ENCODE measurements at regions not wholly inside any gene's neighbourhood (a gene's known extent, or its start where the extent isn't known, plus 50 kb on each side); places are given as distances from the start of the nearest gene placed in this dataset.
"Not testable (repeated sequence)": the region's sequence is repeated elsewhere in the genome, so short reads cannot be mapped to it uniquely, and the experiment has no call there.

GRCh38 chr3:148439254-148439822 is 258.4 kb upstream of the AGTR1 start:
- no peak for DNase-seq

- DNase-seq, result no peak
Measured at GRCh38 chr3:148441191-148441590, 256.5 kb upstream of the AGTR1 start.

- DNase-seq, result no peak
Measured at GRCh38 chr3:148450819-148451218, 246.9 kb upstream of the AGTR1 start.

- DNase-seq, result no peak
Measured at GRCh38 chr3:148451969-148452368, 245.7 kb upstream of the AGTR1 start.

- DNase-seq, result no peak
Measured at GRCh38 chr3:148453781-148454191, 243.9 kb upstream of the AGTR1 start.

GRCh38 chr3:148455098-148455497 is 242.6 kb upstream of the AGTR1 start:
- no peak for DNase-seq

- DNase-seq, result no peak
Measured at GRCh38 chr3:148457886-148458285, 239.8 kb upstream of the AGTR1 start.

GRCh38 chr3:148459931-148460513 is 237.7 kb upstream of the AGTR1 start:
- no peak for DNase-seq

- DNase-seq, result no peak
Measured at GRCh38 chr3:148460686-148461085, 237.0 kb upstream of the AGTR1 start.

GRCh38 chr3:148464246-148464645 is 233.5 kb upstream of the AGTR1 start:
- no peak for DNase-seq

- DNase-seq, result no peak
Measured at GRCh38 chr3:148466143-148466542, 231.6 kb upstream of the AGTR1 start.

- no peak for DNase-seq
Measured at GRCh38 chr3:148466980-148467740, 230.5 kb upstream of the AGTR1 start.

- DNase-seq, result no peak
Measured at GRCh38 chr3:148477375-148477774, 220.3 kb upstream of the AGTR1 start.

- no peak for DNase-seq
Measured at GRCh38 chr3:148493631-148494030, 204.1 kb upstream of the AGTR1 start.

- DNase-seq, result no peak
Measured at GRCh38 chr3:148494451-148494850, 203.3 kb upstream of the AGTR1 start.

- no peak for DNase-seq
Measured at GRCh38 chr3:148500881-148501280, 196.8 kb upstream of the AGTR1 start.

GRCh38 chr3:148510116-148510515 is 187.6 kb upstream of the AGTR1 start:
- DNase-seq, result no peak

GRCh38 chr3:148510561-148510960 is 187.1 kb upstream of the AGTR1 start:
- no peak for DNase-seq

- DNase-seq, result no peak
Measured at GRCh38 chr3:148512648-148513047, 185.1 kb upstream of the AGTR1 start.

GRCh38 chr3:148513096-148513543 is 184.6 kb upstream of the AGTR1 start:
- DNase-seq, result no peak

- DNase-seq, result no peak
Measured at GRCh38 chr3:148518520-148518919, 179.2 kb upstream of the AGTR1 start.

GRCh38 chr3:148525621-148526020 is 172.1 kb upstream of the AGTR1 start:
- DNase-seq, result not testable (repeated sequence)

GRCh38 chr3:148528024-148528423 is 169.7 kb upstream of the AGTR1 start:
- DNase-seq, result no peak

GRCh38 chr3:148531836-148532235 is 165.9 kb upstream of the AGTR1 start:
- DNase-seq, result no peak
